Esophagus muscularis mucosa (tissue), 4 donors: ENCODE measurements at regions not wholly inside any gene's neighbourhood (a gene's known extent, or its start where the extent isn't known, plus 50 kb on each side); places are given as distances from the start of the nearest gene placed in this dataset.

Experiments used
- DNase-seq: peaks from one replicate; pipeline ENCODE4 v3.0.0-alpha.2; 2017; ENCODE audit errors: extremely low spot score
- H3K27ac ChIP-seq, 4 donors: fragments of 200-600 bp; sonication (generic); replicated peaks in 1 of 4; 1 replicate in 3 of 4; 2 replicates in 1 of 4; pipeline ENCODE4 v1.5.1; 2016 to 2019; ENCODE audit warnings: mild to moderate bottlenecking in 1 of 4
- H3K27me3 ChIP-seq, 4 donors: fragments of 200-600 bp; sonication (generic); one replicate each; pipeline versions ENCODE4 v1.5.1 to v1.6.0; 2016 to 2019
- H3K36me3 ChIP-seq, 4 donors: fragments of 200-600 bp; sonication (generic); one replicate each; pipeline ENCODE4 v1.5.1; 2016 to 2019
- H3K4me1 ChIP-seq, 4 donors: fragments of 200-600 bp; sonication (generic); one replicate each; pipeline ENCODE4 v1.5.1; 2016 to 2019
- H3K4me3 ChIP-seq, 4 donors: fragments of 200-600 bp; sonication (generic); 1 replicate in 2 of 4; 2 replicates in 2 of 4; pipeline ENCODE4 v1.5.1; 2016 to 2019; ENCODE audit warnings: mild to moderate bottlenecking in 4 of 4, moderate library complexity in 1 of 4
- H3K9me3 ChIP-seq, 4 donors: fragments of 200-600 bp; sonication (generic); 1 replicate in 3 of 4; 2 replicates in 1 of 4; pipeline ENCODE4 v1.5.1; 2016 to 2019
- EP300 ChIP-seq: sonication (generic); formaldehyde crosslinking; IDR thresholded peaks from one replicate; pipeline ENCODE4 v1.6.1; 2017; ENCODE audit warnings: antibody characterized with exemption
- POLR2A ChIP-seq: fragments of 450-650 bp; IDR thresholded peaks from one replicate; pipeline ENCODE4 v1.6.1; 2017; ENCODE audit warnings: antibody characterized with exemption, moderate library complexity, mild to moderate bottlenecking, low read depth
- POLR2AphosphoS5 ChIP-seq, 2 donors: sonication (generic); formaldehyde crosslinking; IDR thresholded peaks; one replicate each; pipeline ENCODE4 v1.6.1; 2017; ENCODE audit warnings: antibody characterized with exemption in 2 of 2
- WGBS: methylation state at CpG from one replicate; pipeline ENCODE4 v1.1.5; 2018; 5-methylcytosine and 5-hydroxymethylcytosine counted together
- intact Hi-C: fragments of 100-400 bp; cut with DNase I; formaldehyde crosslinking; loops from one replicate; pipeline ENCODE4 v1.15.1; 2023
- small RNA-seq, 3 donors: library from RNA; depleted of rRNA; stranded (forward); fragments of <200 nt; gene quantifications; one replicate each; pipeline ENCODE3, GENCODE V24; 2016
- TF ChIP-seq, protein P1 (sequence below), 3 experiments: fragments of 200-600 bp in 2 of 3; fragments of 450-650 bp in 1 of 3; sonication (generic) in 2 of 3; IDR thresholded peaks; one replicate each; pipeline ENCODE4 v1.5.1; 2017 to 2019; ENCODE audit warnings: antibody characterized with exemption in 3 of 3, mild to moderate bottlenecking in 2 of 3, moderate library complexity in 1 of 3

GRCh38 chr2:57981083-57981768, 65.4 kb upstream of the VRK2 start:
- intact Hi-C loops = no loop called here
- Histone ChIP-seq H3K27me3 (no peaks in the 10 kb centered on the region), H3K4me1 (no peaks in the 10 kb centered on the region), H3K9me3 (peaks cover 0 to 7% (median 0%) of the 10 kb centered on the region in 4 donors), H3K36me3 (no peaks in the 10 kb centered on the region), H3K27ac (no peak overlapping the region), H3K4me3 (no peak overlapping the region)
- TF ChIP-seq POLR2A = no peak
- no peak for TF ChIP-seq POLR2AphosphoS5 (IDR thresholded peaks at IDR 0.05)
- TF ChIP-seq, protein P1, sequence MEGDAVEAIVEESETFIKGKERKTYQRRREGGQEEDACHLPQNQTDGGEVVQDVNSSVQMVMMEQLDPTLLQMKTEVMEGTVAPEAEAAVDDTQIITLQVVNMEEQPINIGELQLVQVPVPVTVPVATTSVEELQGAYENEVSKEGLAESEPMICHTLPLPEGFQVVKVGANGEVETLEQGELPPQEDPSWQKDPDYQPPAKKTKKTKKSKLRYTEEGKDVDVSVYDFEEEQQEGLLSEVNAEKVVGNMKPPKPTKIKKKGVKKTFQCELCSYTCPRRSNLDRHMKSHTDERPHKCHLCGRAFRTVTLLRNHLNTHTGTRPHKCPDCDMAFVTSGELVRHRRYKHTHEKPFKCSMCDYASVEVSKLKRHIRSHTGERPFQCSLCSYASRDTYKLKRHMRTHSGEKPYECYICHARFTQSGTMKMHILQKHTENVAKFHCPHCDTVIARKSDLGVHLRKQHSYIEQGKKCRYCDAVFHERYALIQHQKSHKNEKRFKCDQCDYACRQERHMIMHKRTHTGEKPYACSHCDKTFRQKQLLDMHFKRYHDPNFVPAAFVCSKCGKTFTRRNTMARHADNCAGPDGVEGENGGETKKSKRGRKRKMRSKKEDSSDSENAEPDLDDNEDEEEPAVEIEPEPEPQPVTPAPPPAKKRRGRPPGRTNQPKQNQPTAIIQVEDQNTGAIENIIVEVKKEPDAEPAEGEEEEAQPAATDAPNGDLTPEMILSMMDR (IDR thresholded peaks at IDR 0.05) = no peak
- TF ChIP-seq EP300 = no peak
- no peak for DNase-seq
- 74% methylated on average over 1 of the region's 1 CpG for WGBS

DNA sequence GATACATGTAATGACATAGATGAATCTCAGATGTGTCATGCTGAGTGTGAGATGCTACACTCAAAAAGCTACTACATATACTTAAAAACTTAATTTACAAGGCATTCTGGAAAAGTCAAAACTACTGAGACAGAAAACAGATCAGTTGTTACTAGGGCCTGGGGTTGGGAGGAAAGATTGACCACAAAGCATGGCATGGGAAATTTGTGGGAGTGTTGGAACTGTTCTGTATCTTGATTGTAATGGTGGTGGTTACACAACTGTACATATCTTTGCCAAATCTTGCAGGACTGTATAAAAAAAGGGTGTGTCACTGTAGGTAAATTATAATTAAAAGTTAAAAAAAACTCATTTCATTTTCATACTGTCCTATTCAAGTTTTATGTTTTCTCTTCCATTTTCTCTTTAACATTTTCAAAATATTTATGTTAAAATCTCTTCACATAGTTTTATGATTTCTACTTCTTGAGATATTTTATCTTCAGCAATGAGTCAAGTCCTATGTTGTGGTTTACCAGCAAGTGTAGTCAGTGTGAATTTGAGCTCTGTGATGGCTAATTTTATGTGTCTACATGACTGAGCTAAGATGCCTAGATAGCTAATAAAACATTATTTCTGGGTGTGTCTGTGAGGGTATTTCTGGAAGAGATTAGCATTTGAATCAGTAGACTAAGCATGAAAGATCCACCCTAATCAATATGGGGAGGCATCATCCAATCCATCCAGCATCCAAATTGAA, 58.6 kb upstream of the VRK2 start:
- no peak overlapping the region for H3K4me3 ChIP-seq
- H3K36me3 ChIP-seq = no peaks in the 10 kb centered on the region
- no peak overlapping the region for H3K27ac ChIP-seq
- H3K9me3 ChIP-seq = no peaks in the 10 kb centered on the region
- no peaks in the 10 kb centered on the region for H3K27me3 ChIP-seq
- no peak for DNase-seq
- no peaks in the 10 kb centered on the region for H3K4me1 ChIP-seq
- TF ChIP-seq POLR2AphosphoS5 (IDR thresholded peaks at IDR 0.05) = no peak
- TF ChIP-seq POLR2A = no peak
- TF ChIP-seq EP300 = no peak
- TF ChIP-seq, protein P1 (IDR thresholded peaks at IDR 0.05) = no peak
- intact Hi-C loops = no loop called here

- WGBS = 58% methylated on average over 2 of the region's 2 CpGs
Observed at GRCh38 chr2:57990118-57990725, 56.4 kb upstream of the VRK2 start.

More at GRCh38 chr2:57990118-57990725, 56.4 kb upstream of the VRK2 start:
- intact Hi-C loops = no loop called here
- H3K27ac ChIP-seq = no peak overlapping the region
- DNase-seq = no peak
- H3K36me3 ChIP-seq = no peaks in the 10 kb centered on the region
- H3K9me3 ChIP-seq = no peaks in the 10 kb centered on the region
- H3K4me3 ChIP-seq = no peak overlapping the region
- TF ChIP-seq POLR2A = no peak
- no peaks in the 10 kb centered on the region for H3K27me3 ChIP-seq
- no peaks in the 10 kb centered on the region for H3K4me1 ChIP-seq

Small RNAs in the stretch of these regions (small RNA-seq; reads per million reads assigned to genes)
- gene PPIAP63 = 0 reads per million in 3 donors
- gene RF00592 = 0 reads per million in 3 donors
